Mesendoderm (in vitro differentiated cells): ENCODE measurements at regions not wholly inside any gene's neighbourhood (a gene's known extent, or its start where the extent isn't known, plus 50 kb on each side); places are given as distances from the start of the nearest gene placed in this dataset.
A peak's percentile ranks its signal among the peaks of the same experiment; 100 is the strongest.

Experiments
- DNase-seq: peaks from one replicate; pipeline ENCODE4 v3.0.0; 2013
- H2AK5ac ChIP-seq: 2 replicates; pipeline ENCODE4 v1.6.1; 2013; ENCODE audit warnings: low read length, inconsistent platforms
- H2BK120ac ChIP-seq: 2 replicates; pipeline ENCODE4 v1.6.1; 2013; ENCODE audit warnings: low read depth, mild to moderate bottlenecking, low read length, moderate library complexity, mixed read lengths
- H2BK15ac ChIP-seq: replicated peaks from 2 replicates; pipeline ENCODE4 v1.6.1; 2013; ENCODE audit warnings: low read depth, mild to moderate bottlenecking, moderate library complexity
- H2BK5ac ChIP-seq: 2 replicates; pipeline ENCODE4 v1.6.1; 2013; ENCODE audit warnings: low read length, inconsistent platforms
- H3K18ac ChIP-seq: 2 replicates; pipeline ENCODE4 v1.6.1; 2013; ENCODE audit warnings: mild to moderate bottlenecking, low read length, mixed read lengths
- H3K23ac ChIP-seq: one replicate; pipeline ENCODE4 v1.6.1; 2013; ENCODE audit warnings: low read length
- H3K27ac ChIP-seq: 2 replicates; pipeline ENCODE4 v1.5.1; 2013; ENCODE audit warnings: low read depth, mild to moderate bottlenecking, inconsistent platforms, low read length, moderate library complexity
- H3K27me3 ChIP-seq: 2 replicates; pipeline ENCODE4 v1.6.1; 2013; ENCODE audit warnings: low read length, control low read depth, mild to moderate bottlenecking, inconsistent platforms; ENCODE audit not compliant: insufficient read depth, poor library complexity
- H3K36me3 ChIP-seq: 2 replicates; pipeline ENCODE4 v1.6.1; 2013; ENCODE audit warnings: low read length, inconsistent platforms; ENCODE audit not compliant: control insufficient read depth, insufficient read depth
- H3K4ac ChIP-seq: one replicate; pipeline ENCODE4 v1.6.1; 2013; ENCODE audit warnings: low read depth, mild to moderate bottlenecking, low read length, moderate library complexity
- H3K4me1 ChIP-seq: 2 replicates; pipeline ENCODE4 v1.6.1; 2013; ENCODE audit warnings: low read depth, low read length, inconsistent platforms; ENCODE audit not compliant: control insufficient read depth
- H3K4me2 ChIP-seq: 2 replicates; pipeline ENCODE4 v1.6.1; 2013; ENCODE audit warnings: low read length
- H3K4me3 ChIP-seq: 2 replicates; pipeline ENCODE4 v1.5.1; 2013; ENCODE audit warnings: mild to moderate bottlenecking, low read length
- H3K56ac ChIP-seq: one replicate; pipeline ENCODE4 v1.6.1; 2013; ENCODE audit warnings: low read length
- H3K79me1 ChIP-seq: 2 replicates; pipeline ENCODE4 v1.6.1; 2013; ENCODE audit warnings: low read length, inconsistent platforms
- H3K79me2 ChIP-seq: 2 replicates; pipeline ENCODE4 v1.6.1; 2013; ENCODE audit warnings: mild to moderate bottlenecking, low read length; ENCODE audit not compliant: control insufficient read depth, insufficient read depth
- H3K9ac ChIP-seq: 2 replicates; pipeline ENCODE4 v1.6.1; 2013; ENCODE audit warnings: low read length, inconsistent platforms
- H4K5ac ChIP-seq: one replicate; pipeline ENCODE4 v1.6.1; 2013; ENCODE audit warnings: low read length
- H4K8ac ChIP-seq: one replicate; pipeline ENCODE4 v1.6.1; 2013; ENCODE audit warnings: low read depth, mild to moderate bottlenecking, control low read depth, low read length, moderate library complexity
- WGBS: extraction: QIAGEN DNeasy Blood & Tissue Kit; methylation state at CpG from one replicate; pipeline ENCODE4 v1.1.7; 2013; ENCODE audit warnings: low lambda C conversion rate, missing lambda C conversion rate; ENCODE audit not compliant: insufficient coverage; ENCODE audit errors: extremely low coverage; 5-methylcytosine and 5-hydroxymethylcytosine counted together

- no peak overlapping the region for H3K23ac ChIP-seq
- no peak overlapping the region for H3K4me3 ChIP-seq
- H3K27ac ChIP-seq, result no peak overlapping the region
- H3K56ac ChIP-seq, result no peak overlapping the region
- H2BK5ac ChIP-seq, result no peak overlapping the region
- no peaks in the 10 kb centered on the region for H3K36me3 ChIP-seq
- WGBS, result no CpG with 5 or more reads among the region's 17 CpGs
- H3K79me2 ChIP-seq, result no peaks in the 10 kb centered on the region
- H3K18ac ChIP-seq, result no peak overlapping the region
- no peak overlapping the region for H3K4ac ChIP-seq
- H4K8ac ChIP-seq, result no peak overlapping the region
- no peaks in the 10 kb centered on the region for H3K4me1 ChIP-seq
- DNase-seq, result no peak
- H3K27me3 ChIP-seq, result no peaks in the 10 kb centered on the region
- H2AK5ac ChIP-seq, result no peak overlapping the region
- no peak overlapping the region for H4K5ac ChIP-seq
- H3K9ac ChIP-seq, result no peak overlapping the region
- no peaks in the 10 kb centered on the region for H3K79me1 ChIP-seq
- H3K4me2 ChIP-seq, result no peak overlapping the region
- H2BK15ac ChIP-seq, result no peak overlapping the region
- no peak overlapping the region for H2BK120ac ChIP-seq
Measured at GRCh38 chr1:182120411-182121258, 59.1 kb upstream of the ZNF648 start.

GRCh38 chr1:182119631-182120030, 58.1 kb upstream of the ZNF648 start:
- H3K23ac ChIP-seq, result no peak overlapping the region
- H3K36me3 ChIP-seq, result no peaks in the 10 kb centered on the region
- H2BK15ac ChIP-seq, result no peak overlapping the region
- no peaks in the 10 kb centered on the region for H3K79me1 ChIP-seq
- no peaks in the 10 kb centered on the region for H3K27me3 ChIP-seq
- DNase-seq, result no peak
- no peak overlapping the region for H3K4me3 ChIP-seq
- H3K56ac ChIP-seq, result no peak overlapping the region
- no peak overlapping the region for H4K5ac ChIP-seq
- no peaks in the 10 kb centered on the region for H3K79me2 ChIP-seq
- H4K8ac ChIP-seq, result no peak overlapping the region
- no peak overlapping the region for H3K4me2 ChIP-seq
- no peak overlapping the region for H3K9ac ChIP-seq
- no CpG with 5 or more reads among the region's 7 CpGs for WGBS
- no peak overlapping the region for H3K4ac ChIP-seq
- H2BK5ac ChIP-seq, result no peak overlapping the region
- H2BK120ac ChIP-seq, result no peak overlapping the region
- no peaks in the 10 kb centered on the region for H3K4me1 ChIP-seq
- H2AK5ac ChIP-seq, result no peak overlapping the region
- H3K27ac ChIP-seq, result no peak overlapping the region
- H3K18ac ChIP-seq, result no peak overlapping the region

- H3K4me1 ChIP-seq, result peaks cover 4% of the 10 kb centered on the region
- H3K36me3 ChIP-seq, result no peaks in the 10 kb centered on the region
- H3K4me3 ChIP-seq, result no peak overlapping the region
- no peak overlapping the region for H3K18ac ChIP-seq
- H3K79me2 ChIP-seq, result no peaks in the 10 kb centered on the region
- H3K4ac ChIP-seq, result no peak overlapping the region
- no peak overlapping the region for H2BK15ac ChIP-seq
- H3K79me1 ChIP-seq, result no peaks in the 10 kb centered on the region
- no peaks in the 10 kb centered on the region for H3K27me3 ChIP-seq
- no peak overlapping the region for H3K23ac ChIP-seq
- H3K27ac ChIP-seq, result no peak overlapping the region
- no peak overlapping the region for H2BK5ac ChIP-seq
- no peak overlapping the region for H4K5ac ChIP-seq
- H2BK120ac ChIP-seq, result no peak overlapping the region
- no peak for DNase-seq
- no peak overlapping the region for H3K9ac ChIP-seq
- H3K4me2 ChIP-seq, result no peak overlapping the region
- H4K8ac ChIP-seq, result no peak overlapping the region
- H3K56ac ChIP-seq, result no peak overlapping the region
- no peak overlapping the region for H2AK5ac ChIP-seq
Measured at GRCh38 chr1:182118851-182119250, 57.3 kb upstream of the ZNF648 start.

- Histone ChIP-seq H3K79me1 (no peaks in the 10 kb centered on the region), H3K36me3 (no peaks in the 10 kb centered on the region), H3K56ac (no peak overlapping the region), H2BK120ac (no peak overlapping the region), H3K4me3 (no peak overlapping the region), H2AK5ac (no peak overlapping the region), H3K9ac (no peak overlapping the region), H2BK15ac (no peak overlapping the region), H3K18ac (no peak overlapping the region), H4K8ac (no peak overlapping the region), H2BK5ac (no peak overlapping the region), H4K5ac (no peak overlapping the region), H3K23ac (no peak overlapping the region), H3K4me1 (peaks cover 4% of the 10 kb centered on the region), H3K4ac (no peak overlapping the region), H3K27ac (no peak overlapping the region), H3K79me2 (no peaks in the 10 kb centered on the region), H3K4me2 (no peak overlapping the region), H3K27me3 (no peaks in the 10 kb centered on the region)
- no peak for DNase-seq
- no CpG with 5 or more reads among the region's 9 CpGs for WGBS
Measured at GRCh38 chr1:182114627-182115023, 53.1 kb upstream of the ZNF648 start.

GRCh38 chr1:182113879-182114626, 52.5 kb upstream of the ZNF648 start:
- Histone ChIP-seq H3K4me1 (peaks cover 4% of the 10 kb centered on the region), H3K27ac (no peak overlapping the region), H3K9ac (peak overlapping the region; percentile 8), H3K4me3 (no peak overlapping the region), H3K79me1 (no peaks in the 10 kb centered on the region), H3K79me2 (no peaks in the 10 kb centered on the region), H3K36me3 (no peaks in the 10 kb centered on the region), H3K27me3 (no peaks in the 10 kb centered on the region), H2BK5ac (no peak overlapping the region), H3K18ac (no peak overlapping the region), H3K4me2 (no peak overlapping the region), H4K5ac (no peak overlapping the region), H2BK120ac (no peak overlapping the region), H3K23ac (no peak overlapping the region), H4K8ac (no peak overlapping the region), H3K4ac (no peak overlapping the region), H2BK15ac (no peak overlapping the region), H2AK5ac (no peak overlapping the region), H3K56ac (peak overlapping the region; percentile 22)
- no peak for DNase-seq
- WGBS, result no CpG with 5 or more reads among the region's 9 CpGs
